ENCODE measurements at regions not wholly inside any gene's neighbourhood (a gene's known extent, or its start where the extent isn't known, plus 50 kb on each side); places are given as distances from the start of the nearest gene placed in this dataset.
A peak's percentile ranks its signal among the peaks of the same experiment; 100 is the strongest.

DNA sequence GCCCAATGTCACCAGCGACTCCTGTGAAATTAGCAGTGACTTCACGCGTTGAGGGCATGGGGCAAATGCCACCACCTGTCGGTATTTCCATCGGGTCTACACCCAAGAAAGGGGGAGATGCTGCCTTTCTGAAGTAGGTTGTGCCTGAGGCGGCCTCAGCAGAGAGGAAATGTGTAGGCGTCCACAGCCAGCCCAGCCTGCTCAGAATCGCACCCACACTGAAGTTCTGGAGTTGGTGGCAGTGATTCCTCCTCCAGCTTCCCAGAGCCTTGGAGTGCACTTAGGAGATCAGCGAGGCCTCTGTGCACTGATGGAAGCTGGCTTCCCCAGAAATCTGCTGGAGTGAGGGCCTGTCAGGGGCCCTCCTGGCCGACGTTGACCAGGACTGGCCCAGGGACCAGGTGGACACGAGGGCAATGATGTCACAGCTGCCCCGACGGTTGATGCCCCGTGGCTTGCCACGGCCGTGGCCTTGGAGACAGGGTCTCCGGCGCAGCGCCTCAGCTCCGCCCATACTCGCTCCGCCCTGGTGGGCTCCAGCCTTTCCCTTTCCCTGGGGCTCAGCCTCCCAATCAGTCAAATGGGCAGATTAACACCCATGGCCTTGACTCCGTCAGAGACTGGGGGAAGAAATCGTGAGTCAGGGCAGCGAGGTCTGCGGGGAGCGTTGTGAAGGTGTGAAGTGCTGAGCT, 484.8 kb downstream of the PREX1 start:
- DNase-seq (ENCODE audit: insufficient read length): no peak
- no peak for FAIRE-seq
- no peak for TF ChIP-seq POLR2A (IDR thresholded peaks at IDR 0.05; ENCODE audit: low read depth, low read length)
- TF ChIP-seq TAF1 (IDR thresholded peaks at IDR 0.05; ENCODE audit: borderline replicate concordance, low read depth, low read length): no peak
- TF ChIP-seq POLR2AphosphoS5 (IDR thresholded peaks at IDR 0.05; ENCODE audit: low read depth, low read length): no peak

GRCh38 chr20:48340883-48341281, 486.9 kb downstream of the PREX1 start:
- FAIRE-seq (peak; percentile 77), DNase-seq (ENCODE audit: insufficient read length) (no peak)
- TF ChIP-seq TAF1 (IDR thresholded peaks at IDR 0.05; ENCODE audit: borderline replicate concordance, low read depth, low read length): no peak

GRCh38 chr20:48339986-48340882, 487.6 kb downstream of the PREX1 start:
- peak; percentile 62 for FAIRE-seq
- no peak for TF ChIP-seq POLR2AphosphoS5 (IDR thresholded peaks at IDR 0.05; ENCODE audit: low read depth, low read length)
- TF ChIP-seq TAF1 (IDR thresholded peaks at IDR 0.05; ENCODE audit: borderline replicate concordance, low read depth, low read length): no peak
- TF ChIP-seq POLR2A (IDR thresholded peaks at IDR 0.05; ENCODE audit: low read depth, low read length): no peak; the same call in 1 of the 2 replicates
- no peak for DNase-seq (ENCODE audit: insufficient read length)

DNA sequence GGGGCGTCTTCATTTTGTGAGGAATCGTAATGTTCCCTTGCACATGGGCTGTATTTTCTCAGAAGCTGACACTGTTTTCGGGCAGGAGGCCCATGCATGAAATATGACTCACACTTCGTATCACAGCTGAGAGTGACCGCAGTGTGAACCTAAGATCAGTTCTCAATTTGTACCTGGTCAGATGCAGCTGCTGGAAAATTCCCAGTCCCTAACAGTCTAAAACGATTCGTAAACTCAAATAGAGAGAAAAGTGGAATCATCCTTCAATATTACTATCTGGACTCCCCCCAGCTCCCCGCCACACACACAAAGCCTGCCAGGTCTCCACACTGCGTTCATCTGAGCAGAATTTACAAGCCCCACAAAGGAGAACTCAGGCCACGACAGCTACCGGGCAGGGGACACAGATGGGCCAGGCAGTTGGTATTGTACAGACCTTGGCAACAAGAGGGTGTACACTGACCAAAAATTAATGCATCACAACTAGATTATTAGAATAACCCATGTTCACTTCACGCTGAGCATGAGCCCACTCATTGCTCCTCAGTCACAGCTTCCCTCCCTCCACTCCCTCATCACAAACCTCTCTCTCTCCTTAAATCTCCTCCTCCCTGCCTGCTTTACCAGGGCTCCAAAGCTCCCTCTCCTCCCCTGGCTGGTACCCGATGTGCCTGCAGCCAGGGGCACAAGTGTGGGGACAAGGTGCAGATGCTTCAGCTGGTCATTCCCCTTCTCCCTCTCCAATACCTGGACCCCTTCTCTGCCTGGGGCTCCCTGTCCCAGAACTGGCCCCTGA, 488.4 kb downstream of the PREX1 start:
- DNase-seq (ENCODE audit: insufficient read length) (no peak), FAIRE-seq (peak; percentile 30)
- no peak; the same call in 1 of the 2 replicates for TF ChIP-seq POLR2AphosphoS5 (IDR thresholded peaks at IDR 0.05; ENCODE audit: low read depth, low read length)
- TF ChIP-seq POLR2A (IDR thresholded peaks at IDR 0.05; ENCODE audit: low read depth, low read length): no peak
- TF ChIP-seq TAF1 (IDR thresholded peaks at IDR 0.05; ENCODE audit: borderline replicate concordance, low read depth, low read length): no peak

- no peak for FAIRE-seq
- no peak for TF ChIP-seq POLR2A (IDR thresholded peaks at IDR 0.05; ENCODE audit: low read depth, low read length)
- TF ChIP-seq TAF1 (IDR thresholded peaks at IDR 0.05; ENCODE audit: borderline replicate concordance, low read depth, low read length): no peak
- no peak for TF ChIP-seq POLR2AphosphoS5 (IDR thresholded peaks at IDR 0.05; ENCODE audit: low read depth, low read length)
- DNase-seq (ENCODE audit: insufficient read length): no peak
These were observed 489.1 kb downstream of the PREX1 start for GRCh38 chr20:48338717-48339116.

GRCh38 chr20:48336597-48336996, 491.2 kb downstream of the PREX1 start:
- FAIRE-seq (no peak), DNase-seq (ENCODE audit: insufficient read length) (no peak)

GRCh38 chr20:48335308-48336050, 492.3 kb downstream of the PREX1 start:
- DNase-seq (ENCODE audit: insufficient read length) (no peak), FAIRE-seq (no peak)
- TF ChIP-seq POLR2A (IDR thresholded peaks at IDR 0.05; ENCODE audit: low read depth, low read length) (no peak), POLR2AphosphoS5 (IDR thresholded peaks at IDR 0.05; ENCODE audit: low read depth, low read length) (no peak), TAF1 (IDR thresholded peaks at IDR 0.05; ENCODE audit: borderline replicate concordance, low read depth, low read length) (no peak)

More at GRCh38 chr20:48336597-48336996, 491.2 kb downstream of the PREX1 start:
- TF ChIP-seq TAF1 (IDR thresholded peaks at IDR 0.05; ENCODE audit: borderline replicate concordance, low read depth, low read length): no peak
- TF ChIP-seq POLR2AphosphoS5 (IDR thresholded peaks at IDR 0.05; ENCODE audit: low read depth, low read length): no peak
- TF ChIP-seq POLR2A (IDR thresholded peaks at IDR 0.05; ENCODE audit: low read depth, low read length): no peak

GRCh38 chr20:48333707-48334106, 494.1 kb downstream of the PREX1 start:
- DNase-seq (ENCODE audit: insufficient read length) (no peak), FAIRE-seq (no peak)
- TF ChIP-seq TAF1 (IDR thresholded peaks at IDR 0.05; ENCODE audit: borderline replicate concordance, low read depth, low read length) (no peak), POLR2A (IDR thresholded peaks at IDR 0.05; ENCODE audit: low read depth, low read length) (no peak), POLR2AphosphoS5 (IDR thresholded peaks at IDR 0.05; ENCODE audit: low read depth, low read length) (no peak)

DNA sequence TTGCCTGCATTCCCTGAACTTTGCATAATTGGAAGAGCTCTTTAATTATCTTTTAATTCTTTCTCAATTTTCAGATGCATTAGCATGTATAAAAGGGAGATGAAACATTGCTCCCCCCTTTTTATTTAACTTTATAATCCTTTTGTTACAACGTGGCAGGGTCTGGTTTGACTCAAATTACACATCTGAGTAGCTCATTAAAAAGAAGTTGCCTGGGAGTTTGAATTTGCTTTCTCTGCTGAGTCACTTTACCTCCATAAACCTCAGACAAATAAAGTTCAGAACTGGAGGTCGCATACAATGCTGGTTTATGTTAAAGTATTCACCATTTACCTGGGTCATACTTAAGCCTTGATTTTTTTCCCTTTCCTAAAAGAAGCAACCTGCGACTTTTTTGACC, 495.2 kb downstream of the PREX1 start:
- DNase-seq (ENCODE audit: insufficient read length) (no peak), FAIRE-seq (no peak)
- TF ChIP-seq POLR2A (IDR thresholded peaks at IDR 0.05; ENCODE audit: low read depth, low read length) (no peak), TAF1 (IDR thresholded peaks at IDR 0.05; ENCODE audit: borderline replicate concordance, low read depth, low read length) (no peak), POLR2AphosphoS5 (IDR thresholded peaks at IDR 0.05; ENCODE audit: low read depth, low read length) (no peak)

- TF ChIP-seq POLR2AphosphoS5 (IDR thresholded peaks at IDR 0.05; ENCODE audit: low read depth, low read length) (no peak), POLR2A (IDR thresholded peaks at IDR 0.05; ENCODE audit: low read depth, low read length) (no peak), TAF1 (IDR thresholded peaks at IDR 0.05; ENCODE audit: borderline replicate concordance, low read depth, low read length) (no peak)
- no peak for FAIRE-seq
- DNase-seq (ENCODE audit: insufficient read length): no peak
These were observed 496.1 kb downstream of the PREX1 start for GRCh38 chr20:48331518-48332286.
